B cell (primary cell): ENCODE measurements at regions not wholly inside any gene's neighbourhood (a gene's known extent, or its start where the extent isn't known, plus 50 kb on each side); places are given as distances from the start of the nearest gene placed in this dataset.

Experiments used
- ATAC-seq: fragments of 200-7000 bp; cut with Tn5 transposase; one replicate; pipeline ENCODE4 v1.10.0; 2021; ENCODE audit warnings: low read depth, mild to moderate bottlenecking, moderate number of reproducible peaks, moderate library complexity
- CTCF ChIA-PET: fragments of 350-600 bp; sonication (Branson Sonifier 250); formaldehyde crosslinking; loops from one replicate; lab custom pipeline; 2021; ENCODE audit warnings: antibody characterized with exemption, inconsistent platforms; lab: Charles Lee
- POLR2A ChIA-PET: fragments of 350-600 bp; sonication (Branson Sonifier 250); formaldehyde crosslinking; loops from one replicate; lab custom pipeline; 2021; ENCODE audit warnings: antibody characterized with exemption; lab: Charles Lee
- DNase-seq: peaks from one replicate; pipeline ENCODE4 v3.0.0; 2013
- H2AFZ ChIP-seq: 2 replicates; pipeline ENCODE4 v1.6.1; 2012; ENCODE audit warnings: mild to moderate bottlenecking, low read depth, low read length; ENCODE audit not compliant: insufficient read depth, poor library complexity, severe bottlenecking
- H3K27ac ChIP-seq, 2 donors: 1 replicate in 1 of 2; 2 replicates in 1 of 2; pipeline ENCODE4 v1.5.1; 2012 to 2013; ENCODE audit warnings: low read length in 2 of 2, mild to moderate bottlenecking in 2 of 2, moderate library complexity in 1 of 2
- H3K27me3 ChIP-seq, 4 experiments: fragments of 200-600 bp in 1 of 4; sonication (generic) in 1 of 4; replicated peaks in 1 of 4; 1 replicate in 2 of 4; 2 replicates in 2 of 4; pipeline versions ENCODE4 v1.6.1 to v1.7.0; 2013 to 2016; ENCODE audit warnings: low read length in 3 of 4, mild to moderate bottlenecking in 2 of 4, mixed read lengths in 1 of 4, moderate library complexity in 1 of 4; ENCODE audit not compliant: insufficient read depth in 4 of 4, control insufficient read depth in 3 of 4; ENCODE audit errors: control extremely low read depth in 1 of 4
- H3K36me3 ChIP-seq, 2 experiments: replicated peaks in 1 of 2; 1 replicate in 1 of 2; 2 replicates in 1 of 2; pipeline versions ENCODE4 v1.6.1 to v1.7.1; 2013; ENCODE audit warnings: low read length in 1 of 2; ENCODE audit not compliant: insufficient read depth in 2 of 2, control insufficient read depth in 1 of 2; ENCODE audit errors: control extremely low read depth in 1 of 2, extremely low read depth in 1 of 2
- H3K4me1 ChIP-seq, 2 donors: fragments of 200-600 bp in 1 of 2; sonication (generic) in 1 of 2; 1 replicate in 1 of 2; 2 replicates in 1 of 2; pipeline versions ENCODE4 v1.5.1 to v1.6.1; 2013 to 2017; ENCODE audit warnings: low read length in 2 of 2; ENCODE audit not compliant: control insufficient read depth in 2 of 2, insufficient read depth in 2 of 2
- H3K4me2 ChIP-seq: replicated peaks from 2 replicates; pipeline ENCODE3; 2012; ENCODE audit warnings: mild to moderate bottlenecking, low read depth, low read length; ENCODE audit not compliant: poor library complexity, severe bottlenecking
- H3K4me3 ChIP-seq, 5 experiments: fragments of 200-600 bp in 1 of 5; sonication (generic) in 1 of 5; 1 replicate in 3 of 5; 2 replicates in 2 of 5; pipeline versions ENCODE4 v1.5.1 to v1.7.0; 2011 to 2016; ENCODE audit warnings: low read length in 4 of 5, mild to moderate bottlenecking in 4 of 5, low read depth in 2 of 5, control low read depth in 1 of 5, moderate library complexity in 1 of 5; ENCODE audit not compliant: insufficient read depth in 1 of 5; ENCODE audit errors: control extremely low read depth in 1 of 5, extremely low read depth in 1 of 5
- H3K79me2 ChIP-seq: fragments of 200-600 bp; sonication (generic); one replicate; pipeline ENCODE4 v1.6.0; 2016; ENCODE audit warnings: low read length; ENCODE audit not compliant: control insufficient read depth, insufficient read depth
- H3K9ac ChIP-seq: fragments of 200-600 bp; sonication (generic); 2 replicates; pipeline ENCODE4 v1.6.1; 2017; ENCODE audit warnings: mild to moderate bottlenecking, low read length, moderate library complexity
- H3K9me3 ChIP-seq, 3 donors: one replicate each; pipeline versions ENCODE4 v1.6.1 to v1.7.1; 2013; ENCODE audit warnings: low read length in 2 of 3; ENCODE audit not compliant: control insufficient read depth in 2 of 3, insufficient read depth in 1 of 3; ENCODE audit errors: control extremely low read depth in 1 of 3
- H4K20me1 ChIP-seq: 2 replicates; pipeline ENCODE4 v1.6.0; 2012; ENCODE audit warnings: mild to moderate bottlenecking, low read length; ENCODE audit not compliant: insufficient read depth, control insufficient read depth, poor library complexity, severe bottlenecking
- H3K27ac Mint-ChIP-seq: one replicate; pipeline ENCODE4 v1.8.0; 2021; ENCODE audit warnings: mixed read lengths
- H3K27me3 Mint-ChIP-seq: one replicate; pipeline ENCODE4 v1.8.0; 2021; ENCODE audit warnings: mixed read lengths
- H3K4me1 Mint-ChIP-seq: one replicate; pipeline ENCODE4 v1.8.0; 2021; ENCODE audit warnings: mixed read lengths
- H3K4me3 Mint-ChIP-seq: one replicate; pipeline ENCODE4 v1.8.0; 2021; ENCODE audit warnings: mixed read lengths
- H3K9me3 Mint-ChIP-seq: one replicate; pipeline ENCODE4 v1.8.0; 2022; ENCODE audit warnings: mixed read lengths; ENCODE audit not compliant: insufficient read depth
- CTCF ChIP-seq: fragments of 200-600 bp; IDR thresholded peaks from one replicate; pipeline ENCODE4 v1.8.0; 2022; ENCODE audit warnings: antibody characterized with exemption, mild to moderate bottlenecking
- EZH2 ChIP-seq: IDR thresholded peaks from 2 replicates; pipeline ENCODE4 v1.6.1; 2012; ENCODE audit warnings: borderline replicate concordance, low read depth, mild to moderate bottlenecking, moderate library complexity, low read length; ENCODE audit not compliant: insufficient read depth, poor library complexity, severe bottlenecking
- WGBS: methylation state at CpG from one replicate; pipeline ENCODE4 v1.1.5; 2013; ENCODE audit warnings: missing lambda C conversion rate; ENCODE audit not compliant: insufficient coverage; 5-methylcytosine and 5-hydroxymethylcytosine counted together
- intact Hi-C: fragments of 100-400 bp; cut with micrococcal nuclease; formaldehyde crosslinking; loops from one replicate; pipeline ENCODE4 v1.10.0; 2022

GRCh38 chr13:73544175-73544574, 485.4 kb downstream of the KLF5 start:
- Histone ChIP-seq H3K79me2 (no peaks in the 10 kb centered on the region), H4K20me1 (no peaks in the 10 kb centered on the region), H3K9me3 (no peaks in the 10 kb centered on the region), H3K27ac (no peak overlapping the region), H2AFZ (no peak overlapping the region), H3K36me3 (no peaks in the 10 kb centered on the region), H3K4me2 (no peak overlapping the region), H3K9ac (no peak overlapping the region), H3K4me3 (no peak overlapping the region), H3K4me1 (no peaks in the 10 kb centered on the region), H3K27me3 (no peaks in the 10 kb centered on the region)
- POLR2A ChIA-PET: no interaction called here
- Mint-ChIP-seq H3K4me3 (no peak overlapping the region), H3K27ac (no peak overlapping the region), H3K4me1 (no peaks in the 10 kb centered on the region), H3K9me3 (no peaks in the 10 kb centered on the region), H3K27me3 (no peaks in the 10 kb centered on the region)
- no peak for ATAC-seq
- no peak for DNase-seq
- CTCF ChIA-PET: no interaction called here
- TF ChIP-seq EZH2 (no peak), CTCF (no peak)
- intact Hi-C loops: no loop called here
- WGBS: no CpG with 5 or more reads among the region's 1 CpG

- Mint-ChIP-seq H3K9me3 (no peaks in the 10 kb centered on the region), H3K27ac (no peak overlapping the region), H3K4me1 (no peaks in the 10 kb centered on the region), H3K4me3 (no peak overlapping the region), H3K27me3 (no peaks in the 10 kb centered on the region)
- no peak overlapping the region for H3K4me3 ChIP-seq
- POLR2A ChIA-PET: no interaction called here
- no peaks in the 10 kb centered on the region for H3K27me3 ChIP-seq
- DNase-seq: no peak
- H3K36me3 ChIP-seq: no peaks in the 10 kb centered on the region
- H3K9me3 ChIP-seq: no peaks in the 10 kb centered on the region
- ATAC-seq: no peak
- H4K20me1 ChIP-seq: no peaks in the 10 kb centered on the region
- no peaks in the 10 kb centered on the region for H3K79me2 ChIP-seq
- H3K27ac ChIP-seq: no peak overlapping the region
- CTCF ChIA-PET: no interaction called here
- no peak overlapping the region for H2AFZ ChIP-seq
- H3K4me1 ChIP-seq: no peaks in the 10 kb centered on the region
- no peak for TF ChIP-seq CTCF
- no peak for TF ChIP-seq EZH2
- intact Hi-C loops: no loop called here
- H3K4me2 ChIP-seq: no peak overlapping the region
- no peak overlapping the region for H3K9ac ChIP-seq
Measured at GRCh38 chr13:73542446-73542845, 483.6 kb downstream of the KLF5 start.
